ENCODE measurements at regions not wholly inside any gene's neighbourhood (a gene's known extent, or its start where the extent isn't known, plus 50 kb on each side); places are given as distances from the start of the nearest gene placed in this dataset.

GRCh38 chr5:5044247-5044840 lies 95.8 kb upstream of the ADAMTS16 start:
- DNase-seq = no peak
- H3K4me1 ChIP-seq = no peaks in the 10 kb centered on the region
- H3K4me3 ChIP-seq = no peak overlapping the region
- no peak overlapping the region for H3K27ac ChIP-seq
- TF ChIP-seq POLR2A (IDR thresholded peaks at IDR 0.05) = no peak
- TF ChIP-seq CTCF (IDR thresholded peaks at IDR 0.05) = no peak
- H3K9me3 ChIP-seq = no peaks in the 10 kb centered on the region
- no peaks in the 10 kb centered on the region for H3K27me3 ChIP-seq
- H3K36me3 ChIP-seq = no peaks in the 10 kb centered on the region

GRCh38 chr5:5046680-5047502 lies 93.2 kb upstream of the ADAMTS16 start:
- no peak overlapping the region for H3K4me3 ChIP-seq
- H3K9me3 ChIP-seq = no peaks in the 10 kb centered on the region
- H3K4me1 ChIP-seq = no peaks in the 10 kb centered on the region
- H3K27me3 ChIP-seq = no peaks in the 10 kb centered on the region
- TF ChIP-seq POLR2A (IDR thresholded peaks at IDR 0.05) (no peak), CTCF (IDR thresholded peaks at IDR 0.05) (no peak)
- H3K36me3 ChIP-seq = no peaks in the 10 kb centered on the region
- no peak overlapping the region for H3K27ac ChIP-seq
- DNase-seq = no peak

DNA sequence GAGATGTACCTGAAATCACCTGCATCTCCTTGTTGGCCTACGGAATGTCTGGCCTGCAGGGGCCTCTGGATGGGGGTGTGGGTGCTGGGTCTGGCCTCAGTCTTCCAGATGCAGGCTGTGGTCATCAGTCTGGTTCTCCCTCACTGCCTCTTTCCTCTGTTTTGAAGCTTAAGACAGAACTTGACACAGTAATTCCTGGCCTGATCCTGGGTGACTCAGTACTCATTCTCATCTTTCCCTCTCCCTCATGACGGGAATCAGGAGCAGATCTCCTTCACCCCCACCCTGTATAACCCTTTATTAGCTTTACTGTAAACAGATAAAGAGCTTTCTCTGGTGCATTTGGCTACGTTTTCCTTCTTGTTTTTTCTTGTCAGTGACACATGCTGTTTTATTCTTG lies 89.3 kb upstream of the ADAMTS16 start:
- no peak for DNase-seq
- no peak overlapping the region for H3K27ac ChIP-seq
- H3K9me3 ChIP-seq = no peaks in the 10 kb centered on the region
- H3K4me1 ChIP-seq = no peaks in the 10 kb centered on the region
- H3K4me3 ChIP-seq = no peak overlapping the region
- H3K27me3 ChIP-seq = no peaks in the 10 kb centered on the region
- H3K36me3 ChIP-seq = no peaks in the 10 kb centered on the region
- no peak for TF ChIP-seq CTCF (IDR thresholded peaks at IDR 0.05)
- TF ChIP-seq POLR2A (IDR thresholded peaks at IDR 0.05) = no peak

- H3K36me3 ChIP-seq = no peaks in the 10 kb centered on the region
- no peaks in the 10 kb centered on the region for H3K27me3 ChIP-seq
- no peaks in the 10 kb centered on the region for H3K9me3 ChIP-seq
- DNase-seq = no peak
- H3K4me1 ChIP-seq = no peaks in the 10 kb centered on the region
- TF ChIP-seq CTCF (IDR thresholded peaks at IDR 0.05) (no peak), POLR2A (IDR thresholded peaks at IDR 0.05) (no peak)
- no peak overlapping the region for H3K27ac ChIP-seq
- no peak overlapping the region for H3K4me3 ChIP-seq
These were observed 84.4 kb upstream of the ADAMTS16 start for GRCh38 chr5:5055712-5056111.

DNA sequence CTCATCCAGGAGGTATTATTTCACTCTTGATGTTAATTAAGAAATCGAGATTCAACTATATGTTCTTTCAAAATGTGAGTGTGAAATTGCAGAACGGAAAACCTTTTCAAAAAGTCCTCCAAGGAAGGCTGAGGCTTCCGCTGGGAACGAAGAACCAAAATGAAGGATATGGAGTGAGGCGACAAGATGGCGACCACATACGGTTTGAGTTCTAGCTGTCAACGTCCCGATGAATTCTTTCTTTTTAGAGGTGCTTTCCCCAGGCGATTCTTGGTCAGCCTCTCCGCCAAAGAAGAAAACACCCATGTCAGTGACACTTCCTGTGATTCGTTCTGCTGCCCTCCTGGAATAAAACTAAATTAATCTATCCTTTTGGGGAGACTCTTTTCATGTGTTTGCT lies 78.3 kb upstream of the ADAMTS16 start:
- DNase-seq = no peak
- H3K36me3 ChIP-seq = no peaks in the 10 kb centered on the region
- no peaks in the 10 kb centered on the region for H3K27me3 ChIP-seq
- no peaks in the 10 kb centered on the region for H3K4me1 ChIP-seq
- H3K27ac ChIP-seq = no peak overlapping the region
- TF ChIP-seq CTCF (IDR thresholded peaks at IDR 0.05) (no peak), POLR2A (IDR thresholded peaks at IDR 0.05) (no peak)
- H3K9me3 ChIP-seq = no peaks in the 10 kb centered on the region
- H3K4me3 ChIP-seq = no peak overlapping the region

Measured in Peyer's patch (tissue), 4 donors.